PC-3 (cell line): ENCODE measurements at regions not wholly inside any gene's neighbourhood (a gene's known extent, or its start where the extent isn't known, plus 50 kb on each side); places are given as distances from the start of the nearest gene placed in this dataset.

ENCODE experiments used
- ATAC-seq: fragments of 200-7000 bp; cut with Tn5 transposase; 2 replicates; pipeline ENCODE4 v1.9.1; 2020; ENCODE audit warnings: mild to moderate bottlenecking, moderate library complexity
- BruUV-seq: library from RNA; stranded (reverse); fragments of 400-500 nt; replicated peaks from 2 replicates; lab custom pipeline; 2021; lab: Mats Ljungman, UMichigan
- CTCF ChIA-PET: fragments of 300-600 bp; sonication (Branson Sonifier 250); formaldehyde crosslinking; loops from one replicate; lab custom pipeline; 2022; ENCODE audit warnings: antibody characterized with exemption; lab: Charles Lee
- POLR2A ChIA-PET: fragments of 300-600 bp; sonication (Branson Sonifier 250); formaldehyde crosslinking; loops from one replicate; lab custom pipeline; 2022; ENCODE audit warnings: antibody characterized with exemption; ENCODE audit not compliant: unreplicated experiment; lab: Charles Lee
- DNase-seq: peaks from one replicate; pipeline ENCODE4 v3.0.0-alpha.2; 2015
- H2AFZ ChIP-seq: fragments of 300-600 bp; sonication (generic); 2 replicates; pipeline ENCODE4 v1.6.0; 2016; ENCODE audit warnings: antibody characterized with exemption, low read length
- H3F3A ChIP-seq: fragments of 300-600 bp; sonication (generic); one replicate; pipeline ENCODE4 v1.6.0; 2017; ENCODE audit warnings: antibody characterized with exemption, low read length, control low read depth, mild to moderate bottlenecking; ENCODE audit not compliant: unreplicated experiment
- H3K27ac ChIP-seq: fragments of 300-600 bp; sonication (generic); 2 replicates; pipeline ENCODE4 v1.5.1; 2016; ENCODE audit warnings: mild to moderate bottlenecking, low read length
- H3K27me3 ChIP-seq: fragments of 300-600 bp; sonication (generic); 2 replicates; pipeline ENCODE4 v1.6.1; 2016; ENCODE audit warnings: low read length, mixed read lengths
- H3K36me3 ChIP-seq: fragments of 300-600 bp; sonication (generic); 2 replicates; pipeline ENCODE4 v1.6.1; 2016; ENCODE audit warnings: low read depth, mixed run types, low read length, mixed read lengths
- H3K4me1 ChIP-seq: fragments of 300-600 bp; sonication (generic); 2 replicates; pipeline ENCODE4 v1.5.1; 2016; ENCODE audit warnings: low read length; ENCODE audit not compliant: insufficient read depth
- H3K4me2 ChIP-seq: fragments of 300-600 bp; sonication (generic); 2 replicates; pipeline ENCODE4 v1.6.0; 2016; ENCODE audit warnings: low read length
- H3K4me3 ChIP-seq: fragments of 300-600 bp; sonication (generic); 2 replicates; pipeline ENCODE4 v1.5.1; 2016; ENCODE audit warnings: mild to moderate bottlenecking, low read length, mixed read lengths
- H3K79me2 ChIP-seq: fragments of 300-600 bp; sonication (generic); 2 replicates; pipeline ENCODE4 v1.6.1; 2017; ENCODE audit warnings: low read length, mixed read lengths
- H3K9ac ChIP-seq: fragments of 300-600 bp; sonication (generic); 2 replicates; pipeline ENCODE4 v1.6.0; 2016; ENCODE audit warnings: mild to moderate bottlenecking, low read length
- H3K9me2 ChIP-seq: fragments of 300-600 bp; sonication (generic); replicated peaks from 2 replicates; pipeline ENCODE4 v1.6.1; 2016; ENCODE audit warnings: mixed run types, low read length, mixed read lengths
- H3K9me3 ChIP-seq: fragments of 300-600 bp; sonication (generic); 2 replicates; pipeline ENCODE4 v1.6.1; 2016; ENCODE audit warnings: low read length, mixed read lengths
- H4K20me1 ChIP-seq: fragments of 300-600 bp; sonication (generic); 2 replicates; pipeline ENCODE4 v1.6.1; 2016; ENCODE audit warnings: low read length, mixed read lengths
- EZH2 ChIP-seq: fragments of 300-600 bp; sonication (generic); IDR thresholded peaks from one replicate; pipeline ENCODE4 v1.6.1; 2017; ENCODE audit warnings: antibody characterized with exemption, mild to moderate bottlenecking, low read length; ENCODE audit not compliant: unreplicated experiment
- EZH2phosphoT487 ChIP-seq: fragments of 300-600 bp; sonication (generic); IDR thresholded peaks from 2 replicates; pipeline ENCODE4 v1.6.1; 2018; ENCODE audit warnings: mild to moderate bottlenecking, antibody characterized with exemption, low read length, borderline replicate concordance
- intact Hi-C: fragments of 100-400 bp; cut with micrococcal nuclease; formaldehyde crosslinking; loops from 2 replicates; pipeline ENCODE4 v1.9.0; 2023
- TF ChIP-seq, protein P1 (sequence below): fragments of 300-600 bp; sonication (generic); conservative IDR thresholded peaks from 2 replicates; pipeline ENCODE4 v1.5.1; 2017; ENCODE audit warnings: antibody characterized with exemption, low read depth, mild to moderate bottlenecking, low read length

DNA sequence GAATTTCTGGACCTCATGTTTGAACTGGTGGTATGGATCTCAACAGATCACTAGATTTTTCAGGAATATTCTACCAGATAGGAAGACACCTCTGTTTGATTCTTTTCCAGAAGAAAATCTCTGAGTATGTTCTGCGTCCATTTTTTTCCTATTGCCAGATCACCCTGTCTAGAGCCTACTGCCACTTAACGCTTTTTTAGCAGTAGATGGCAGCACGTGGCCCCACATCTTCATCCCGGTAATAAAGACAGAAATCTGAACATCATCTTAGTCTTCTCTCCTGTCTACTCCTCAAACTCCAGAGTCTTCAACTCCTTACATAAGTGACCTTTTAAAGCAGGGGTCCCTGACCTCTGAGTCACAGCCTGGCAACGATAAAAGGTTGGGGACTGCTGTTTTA lies 184.7 kb downstream of the TMA16 start:
- no peaks in the 10 kb centered on the region for H3K9me2 ChIP-seq
- no peak overlapping the region for H3K4me3 ChIP-seq
- H3K4me2 ChIP-seq = no peak overlapping the region
- H3K9me3 ChIP-seq = no peaks in the 10 kb centered on the region
- ChIA-PET CTCF (no interaction called here), POLR2A (no interaction called here)
- DNase-seq = peak; percentile 55
- ATAC-seq = peak; percentile 80
- peaks cover 5% of the 10 kb centered on the region for H3K4me1 ChIP-seq
- TF ChIP-seq, protein P1, sequence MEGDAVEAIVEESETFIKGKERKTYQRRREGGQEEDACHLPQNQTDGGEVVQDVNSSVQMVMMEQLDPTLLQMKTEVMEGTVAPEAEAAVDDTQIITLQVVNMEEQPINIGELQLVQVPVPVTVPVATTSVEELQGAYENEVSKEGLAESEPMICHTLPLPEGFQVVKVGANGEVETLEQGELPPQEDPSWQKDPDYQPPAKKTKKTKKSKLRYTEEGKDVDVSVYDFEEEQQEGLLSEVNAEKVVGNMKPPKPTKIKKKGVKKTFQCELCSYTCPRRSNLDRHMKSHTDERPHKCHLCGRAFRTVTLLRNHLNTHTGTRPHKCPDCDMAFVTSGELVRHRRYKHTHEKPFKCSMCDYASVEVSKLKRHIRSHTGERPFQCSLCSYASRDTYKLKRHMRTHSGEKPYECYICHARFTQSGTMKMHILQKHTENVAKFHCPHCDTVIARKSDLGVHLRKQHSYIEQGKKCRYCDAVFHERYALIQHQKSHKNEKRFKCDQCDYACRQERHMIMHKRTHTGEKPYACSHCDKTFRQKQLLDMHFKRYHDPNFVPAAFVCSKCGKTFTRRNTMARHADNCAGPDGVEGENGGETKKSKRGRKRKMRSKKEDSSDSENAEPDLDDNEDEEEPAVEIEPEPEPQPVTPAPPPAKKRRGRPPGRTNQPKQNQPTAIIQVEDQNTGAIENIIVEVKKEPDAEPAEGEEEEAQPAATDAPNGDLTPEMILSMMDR = peak; percentile 63
- TF ChIP-seq EZH2 = no peak
- H4K20me1 ChIP-seq = no peaks in the 10 kb centered on the region
- H3K79me2 ChIP-seq = no peaks in the 10 kb centered on the region
- intact Hi-C loops = loop anchor here (1.0 to 5.0 kb wide), 3 partner anchors 76 to 1068 kb away; no protein-coding TSS in a partner anchor
- H3K9ac ChIP-seq = no peak overlapping the region
- H3K27ac ChIP-seq = no peak overlapping the region
- no peaks in the 10 kb centered on the region for H3K36me3 ChIP-seq
- BruUV-seq = no TSS peak
- no peak overlapping the region; the same call in 1 of the 2 replicates for H2AFZ ChIP-seq
- H3K27me3 ChIP-seq = no peaks in the 10 kb centered on the region
- no peaks in the 10 kb centered on the region for H3F3A ChIP-seq

DNA sequence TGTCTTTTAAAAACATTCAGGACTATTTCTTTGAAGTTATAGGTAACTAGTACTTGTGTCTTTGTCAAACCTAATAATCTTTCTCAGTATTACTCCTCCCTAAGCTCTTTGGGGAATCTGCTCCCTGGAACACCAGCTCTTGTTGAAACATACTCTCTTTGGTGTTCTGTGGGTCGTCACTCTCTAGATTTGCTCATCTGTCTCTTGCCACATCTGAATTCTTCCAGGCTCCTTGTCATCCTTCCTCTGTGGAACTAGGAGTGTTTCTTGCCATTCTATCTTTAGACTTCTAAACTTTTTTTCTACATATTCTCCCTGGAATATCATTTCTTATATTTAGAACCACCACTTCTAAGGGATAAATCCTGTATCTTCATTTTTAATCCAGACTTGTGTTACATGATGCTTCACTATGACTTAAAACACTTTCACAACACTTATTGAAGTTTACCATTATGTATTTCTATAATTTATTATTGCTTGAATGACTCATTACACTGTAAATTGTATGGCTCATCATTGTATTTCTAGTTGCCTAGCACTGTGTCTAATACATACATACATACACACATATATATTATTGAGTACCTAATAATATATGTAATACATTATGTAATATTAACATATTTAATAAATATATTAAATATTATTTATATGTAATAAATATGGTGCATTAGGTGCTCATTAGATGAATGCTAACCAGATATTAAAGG lies 186.1 kb downstream of the TMA16 start:
- DNase-seq (peak; percentile 35), ATAC-seq (peak; percentile 58)
- no peaks in the 10 kb centered on the region for H3K79me2 ChIP-seq
- ChIA-PET POLR2A (no interaction called here), CTCF (no interaction called here)
- no peaks in the 10 kb centered on the region for H3K9me2 ChIP-seq
- no peak overlapping the region for H2AFZ ChIP-seq
- H3K4me3 ChIP-seq = no peak overlapping the region
- H3K9me3 ChIP-seq = no peaks in the 10 kb centered on the region
- intact Hi-C loops = no loop called here
- no peaks in the 10 kb centered on the region for H4K20me1 ChIP-seq
- no peaks in the 10 kb centered on the region for H3K27me3 ChIP-seq
- no peak overlapping the region for H3K9ac ChIP-seq
- no peaks in the 10 kb centered on the region for H3F3A ChIP-seq
- H3K27ac ChIP-seq = no peak overlapping the region
- no TSS peak for BruUV-seq
- no peaks in the 10 kb centered on the region for H3K36me3 ChIP-seq
- TF ChIP-seq EZH2 = no peak
- TF ChIP-seq EZH2phosphoT487 = no peak
- TF ChIP-seq, protein P1 = no peak
- no peak overlapping the region for H3K4me2 ChIP-seq
- peaks cover 5% of the 10 kb centered on the region for H3K4me1 ChIP-seq

DNA sequence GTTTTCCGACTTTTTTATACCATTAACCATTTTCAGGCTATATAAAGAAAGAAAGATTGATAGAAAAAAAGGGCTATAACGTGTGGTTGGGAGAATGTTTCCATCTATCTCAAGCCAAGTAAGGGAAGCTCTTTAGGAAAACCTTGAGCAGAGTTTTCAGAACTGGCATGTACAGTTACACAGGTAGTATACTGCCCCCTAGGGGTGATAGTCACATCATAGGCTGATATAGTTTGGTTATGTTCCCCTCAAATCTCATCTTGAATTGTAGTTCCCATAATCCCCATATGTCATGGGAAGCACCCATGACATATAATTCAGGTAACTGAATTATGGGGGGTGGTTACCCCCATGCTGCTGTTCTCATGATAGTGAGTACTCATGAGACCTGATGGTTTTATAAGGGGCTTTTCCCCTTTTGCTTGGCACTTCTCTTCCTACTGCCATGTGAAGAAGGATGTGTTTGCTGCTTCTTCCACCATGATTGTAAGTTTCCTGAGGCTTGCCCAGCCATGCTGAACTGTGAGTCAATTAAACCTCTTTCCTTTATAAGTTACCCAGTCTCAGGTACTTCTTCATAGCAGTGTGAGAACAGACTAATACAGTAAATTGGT lies 186.8 kb downstream of the TMA16 start:
- peak; percentile 54 for DNase-seq
- no peaks in the 10 kb centered on the region for H3F3A ChIP-seq
- 0 out of 2 replicates have a peak, but pooled peaks have one; percentile 37 for ATAC-seq
- H2AFZ ChIP-seq = no peak overlapping the region
- no peaks in the 10 kb centered on the region for H3K9me2 ChIP-seq
- no peak overlapping the region for H3K9ac ChIP-seq
- H3K27me3 ChIP-seq = no peaks in the 10 kb centered on the region
- POLR2A ChIA-PET = no interaction called here
- no peaks in the 10 kb centered on the region for H3K36me3 ChIP-seq
- no peaks in the 10 kb centered on the region for H3K79me2 ChIP-seq
- H3K4me2 ChIP-seq = no peak overlapping the region
- no peak for TF ChIP-seq EZH2phosphoT487
- TF ChIP-seq, protein P1 = peak; percentile 68
- no peaks in the 10 kb centered on the region for H3K9me3 ChIP-seq
- H4K20me1 ChIP-seq = no peaks in the 10 kb centered on the region
- intact Hi-C loops = no loop called here
- CTCF ChIA-PET = no interaction called here
- H3K27ac ChIP-seq = no peak overlapping the region
- BruUV-seq = no TSS peak
- H3K4me3 ChIP-seq = no peak overlapping the region
- H3K4me1 ChIP-seq = peaks cover 5% of the 10 kb centered on the region
